IPS-NIHi7 (cell line): ENCODE measurements at regions not wholly inside any gene's neighbourhood (a gene's known extent, or its start where the extent isn't known, plus 50 kb on each side); places are given as distances from the start of the nearest gene placed in this dataset.

Source experiments
- DNase-seq: peaks from one replicate; pipeline ENCODE4 v3.0.0; 2012; ENCODE audit warnings: mixed read lengths; ENCODE audit errors: extremely low spot score

DNA sequence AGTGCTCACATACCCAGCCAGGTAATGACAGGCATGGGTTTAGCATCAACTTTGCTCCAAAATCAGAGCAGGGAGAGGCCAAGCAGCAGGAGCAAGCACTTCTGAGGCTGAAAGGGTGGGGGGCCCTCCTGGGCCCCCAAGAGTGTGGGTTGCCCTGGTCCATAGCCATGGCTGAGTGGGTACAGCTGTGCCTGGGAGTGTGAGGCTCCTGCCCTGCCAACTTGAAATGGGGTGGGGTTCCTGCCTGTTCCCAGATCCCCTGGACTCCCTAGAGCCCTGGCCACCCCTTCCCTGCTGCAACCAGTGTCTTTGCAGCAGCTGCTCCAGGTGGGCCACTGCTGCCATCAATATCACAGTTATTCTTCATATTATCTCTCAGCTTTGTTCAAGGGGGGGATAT lies 1224.2 kb upstream of the GJE1 start:
- DNase-seq = no peak

DNA sequence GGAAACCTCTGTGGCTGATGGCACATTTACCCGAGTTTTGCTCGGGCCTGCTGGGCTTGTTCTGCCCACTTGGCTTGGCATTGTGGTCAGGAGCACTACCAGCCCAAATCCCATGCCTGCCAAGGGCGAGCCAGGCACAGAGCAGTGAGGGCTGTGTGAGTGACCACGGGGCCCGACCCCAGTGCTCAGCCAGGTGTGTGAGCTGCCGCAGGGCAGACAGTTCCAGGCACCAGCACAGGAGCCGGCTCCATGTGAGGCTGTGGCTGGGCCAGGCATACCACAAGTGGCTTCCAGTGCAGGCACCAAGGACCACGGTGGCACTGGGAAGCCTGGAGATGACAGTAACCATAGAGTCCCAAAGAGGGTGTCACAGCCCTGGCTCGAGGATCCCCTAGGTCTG lies 1225.5 kb upstream of the GJE1 start:
- no peak for DNase-seq

GRCh38 chr6:140905724-140906123 lies 1227.0 kb upstream of the GJE1 start:
- DNase-seq = no peak

- no peak for DNase-seq
These were observed 1227.7 kb upstream of the GJE1 start for GRCh38 chr6:140905050-140905449.

DNA sequence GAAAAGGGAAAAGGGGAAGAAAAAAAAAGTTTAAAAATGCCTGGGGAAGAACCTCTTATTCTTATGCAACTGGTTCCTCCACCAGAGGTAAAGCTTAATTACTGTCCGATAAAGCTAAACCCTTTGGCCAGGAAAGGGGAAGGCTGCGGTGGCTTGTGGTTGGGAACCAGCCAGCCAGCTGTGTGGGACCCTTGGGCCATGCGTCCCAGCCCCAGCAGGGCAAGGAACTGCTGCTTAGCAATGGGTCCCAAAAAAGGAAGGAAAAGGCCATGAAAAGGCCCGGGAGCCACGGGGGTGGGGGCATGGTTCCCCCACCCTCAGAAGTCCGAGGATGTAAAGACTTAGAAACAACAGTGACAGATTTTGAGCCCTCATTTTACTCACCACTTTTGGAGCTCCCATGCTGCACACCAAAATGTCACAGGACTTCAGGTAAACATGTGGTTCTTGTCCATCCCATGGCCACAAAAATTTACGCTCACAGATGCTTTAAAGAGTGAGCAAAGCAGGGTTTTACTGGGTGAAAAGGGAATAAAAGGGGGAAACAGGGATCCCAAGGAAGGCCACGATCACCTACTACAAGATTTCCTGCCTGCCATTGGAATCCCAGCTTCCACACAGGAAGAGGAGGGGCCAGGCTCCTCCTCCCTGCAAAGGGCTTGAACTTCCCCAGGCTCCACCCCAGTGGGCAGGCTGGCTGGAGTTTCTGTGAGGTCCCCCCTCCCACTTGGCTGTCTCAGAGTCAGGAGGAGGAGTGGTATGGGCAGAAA lies 1234.7 kb upstream of the GJE1 start:
- DNase-seq = no peak

- DNase-seq = no peak
These were observed 1235.4 kb upstream of the GJE1 start for GRCh38 chr6:140897349-140897748.

DNA sequence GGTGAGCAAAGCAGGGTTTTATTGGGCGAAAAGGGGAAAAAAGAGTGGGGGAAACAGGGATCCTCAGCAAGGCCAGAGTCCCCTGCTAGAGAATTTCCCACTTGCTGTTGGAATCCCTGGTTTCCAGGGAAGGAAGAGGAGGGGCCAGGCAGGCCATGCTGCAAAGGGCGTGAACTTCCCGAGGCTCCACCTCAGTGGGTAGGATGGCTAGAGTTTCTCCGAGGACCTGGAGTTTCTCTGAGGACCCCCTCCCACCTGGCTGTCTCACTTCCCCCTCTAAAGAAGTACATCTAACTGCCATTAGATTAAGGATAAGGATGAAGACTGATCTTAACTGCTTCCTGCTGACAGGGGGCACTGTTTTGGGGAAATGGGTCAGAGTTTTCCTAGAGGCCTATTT lies 1239.3 kb upstream of the GJE1 start:
- DNase-seq = peak; percentile 5

DNA sequence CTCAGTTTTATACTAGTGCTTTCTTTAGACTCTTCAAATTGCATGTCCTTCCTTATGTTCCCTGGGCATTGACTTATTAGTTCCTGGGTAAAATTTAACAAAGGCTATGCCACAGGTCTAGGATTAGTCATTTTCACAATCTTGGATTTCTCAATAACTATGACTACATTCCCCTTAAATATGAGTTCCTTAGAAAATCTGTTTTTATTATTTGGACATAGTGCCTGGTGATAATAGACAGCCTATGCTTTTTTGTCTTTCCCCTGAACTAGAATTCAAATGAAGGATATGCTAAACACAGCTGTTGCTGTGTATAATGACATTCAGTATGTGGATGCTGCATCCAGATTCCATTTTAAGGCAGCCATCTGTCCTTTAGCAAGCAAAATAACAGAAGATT lies 1252.8 kb upstream of the GJE1 start:
- no peak for DNase-seq

DNA sequence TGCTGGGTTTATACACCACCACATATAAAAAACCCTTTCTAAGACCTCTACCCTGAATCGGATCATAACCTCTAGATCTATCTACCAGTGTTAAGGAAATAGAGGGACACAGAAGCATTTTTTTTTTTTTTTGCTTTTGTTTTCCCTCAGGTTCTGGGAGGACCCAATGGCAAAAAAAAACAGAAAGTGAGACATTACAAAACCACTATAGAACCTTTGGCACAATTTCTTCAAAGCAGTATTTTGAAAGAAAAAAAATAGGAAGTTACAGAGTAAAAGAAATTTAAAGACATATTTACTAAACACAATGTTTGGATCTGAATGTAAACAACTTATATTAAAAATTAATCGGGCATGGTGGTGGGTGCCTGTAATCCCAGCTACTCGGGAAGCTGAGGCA lies 1258.7 kb upstream of the GJE1 start:
- no peak for DNase-seq

- DNase-seq = no peak
These were observed 1259.8 kb upstream of the GJE1 start for GRCh38 chr6:140872885-140873284.

DNA sequence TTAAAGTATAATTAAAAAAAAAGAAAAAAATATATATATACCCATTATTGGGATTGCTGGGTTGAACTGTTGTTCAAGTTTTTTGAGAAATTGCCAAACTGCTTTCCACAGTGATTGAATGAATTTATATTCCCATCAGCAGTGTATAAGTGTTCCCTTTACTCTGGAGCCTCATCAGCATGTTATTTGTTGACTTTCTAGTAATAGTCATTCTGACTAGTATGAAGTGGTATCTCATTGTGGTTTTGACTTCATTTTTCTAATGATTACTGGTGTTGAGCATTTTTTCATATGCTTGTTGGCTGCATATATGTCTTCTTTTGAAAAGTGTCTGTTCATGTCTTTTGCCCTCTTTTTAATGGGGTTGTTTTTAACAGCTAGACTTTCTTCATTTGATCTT lies 1260.8 kb upstream of the GJE1 start:
- no peak for DNase-seq

- no peak for DNase-seq
These were observed 1265.4 kb upstream of the GJE1 start for GRCh38 chr6:140867336-140867735.

GRCh38 chr6:140858381-140858971 lies 1274.2 kb upstream of the GJE1 start:
- DNase-seq = no peak

GRCh38 chr6:140857739-140858380 lies 1274.9 kb upstream of the GJE1 start:
- DNase-seq = no peak

GRCh38 chr6:140855520-140855919 lies 1277.2 kb upstream of the GJE1 start:
- DNase-seq = no peak

GRCh38 chr6:140854318-140854717 lies 1278.4 kb upstream of the GJE1 start:
- DNase-seq = no peak

DNA sequence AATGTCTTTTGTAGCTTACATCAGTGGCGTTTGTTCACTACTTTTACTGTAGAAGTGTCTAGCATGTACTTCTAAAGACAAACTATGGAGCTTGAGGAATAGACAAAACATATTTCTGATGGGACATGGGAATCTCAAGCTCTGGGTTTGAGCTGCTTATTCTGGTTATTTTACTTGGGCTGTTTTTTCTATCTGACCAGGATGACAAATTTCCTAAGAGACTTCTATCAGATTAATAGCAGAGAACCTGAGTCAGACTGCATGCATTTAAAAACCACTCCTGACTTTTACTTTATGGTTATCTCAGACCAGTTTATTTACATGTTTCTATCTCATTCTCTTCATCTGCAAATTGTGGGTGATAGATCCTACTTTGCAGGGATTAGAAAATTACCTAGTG lies 1282.3 kb upstream of the GJE1 start:
- no peak for DNase-seq

DNA sequence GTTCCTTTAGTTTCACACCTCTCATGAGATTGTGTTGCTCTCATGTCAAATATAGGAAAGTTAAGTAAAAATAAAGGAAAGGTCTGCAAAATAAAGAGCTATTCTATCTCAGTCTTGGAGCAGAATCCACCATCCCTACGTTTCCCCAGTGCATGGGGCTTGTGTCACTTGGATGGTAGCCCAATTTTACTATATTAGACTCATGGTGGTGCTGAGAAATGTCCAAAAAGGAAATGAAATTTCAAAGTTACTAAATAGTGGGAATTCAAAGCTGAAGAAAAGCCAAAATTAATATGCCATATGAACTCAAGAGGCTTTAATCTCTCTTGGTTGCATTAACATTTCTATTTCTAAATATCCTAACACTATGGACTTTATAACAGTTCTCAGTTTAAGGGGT lies 1283.3 kb upstream of the GJE1 start:
- no peak for DNase-seq

DNA sequence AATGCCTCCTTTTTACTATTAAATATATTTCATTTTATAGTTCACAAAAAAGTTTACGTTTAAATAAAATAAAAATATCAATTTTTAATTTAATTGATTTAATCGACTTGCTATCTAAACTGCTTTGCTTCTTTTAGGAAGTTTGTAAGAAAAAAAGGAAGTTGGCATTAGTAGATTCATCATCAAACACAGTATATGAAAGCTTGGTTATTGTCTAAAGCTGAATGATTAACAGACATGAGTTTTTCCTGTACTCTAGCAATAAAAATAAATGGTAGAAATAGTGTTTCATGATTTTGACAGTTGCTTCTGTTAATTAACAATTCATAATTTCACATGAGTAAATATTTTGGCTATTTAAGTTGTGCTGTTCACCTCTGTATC lies 1285.5 kb upstream of the GJE1 start:
- no peak for DNase-seq

DNA sequence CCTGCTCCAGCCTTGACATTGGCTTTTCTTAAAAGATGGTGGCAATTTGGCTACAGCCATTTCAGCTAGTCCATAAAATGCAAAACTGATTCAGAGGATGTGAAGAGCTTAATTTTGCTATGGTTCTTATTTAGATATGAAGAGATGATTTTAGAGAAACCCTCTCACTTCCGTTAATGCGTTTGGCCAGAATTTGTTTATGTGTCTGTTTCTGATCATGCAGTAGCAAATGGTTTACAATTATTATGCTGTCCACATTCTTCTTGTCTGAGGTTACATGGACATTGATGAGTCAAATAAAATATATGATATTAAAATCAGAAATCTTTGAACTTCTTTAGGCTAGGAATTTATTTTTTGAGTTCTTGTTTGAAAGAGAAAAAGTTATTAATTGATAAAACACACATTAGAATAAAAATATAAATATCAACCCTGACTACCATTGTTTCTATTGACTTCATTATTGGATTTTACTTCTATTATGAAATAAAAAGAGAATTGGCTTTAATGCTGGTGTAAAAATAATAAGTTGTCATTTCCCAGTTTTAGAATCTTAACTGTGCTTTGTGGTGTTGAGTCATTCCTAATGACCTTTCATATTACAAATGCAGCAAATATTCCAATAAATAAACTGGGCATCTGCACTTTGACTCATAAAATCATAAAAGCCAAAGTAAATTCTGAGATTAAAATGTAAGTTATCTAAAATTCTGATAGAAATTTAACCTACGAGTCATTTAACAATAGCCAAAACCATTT lies 1286.0 kb upstream of the GJE1 start:
- no peak for DNase-seq

DNA sequence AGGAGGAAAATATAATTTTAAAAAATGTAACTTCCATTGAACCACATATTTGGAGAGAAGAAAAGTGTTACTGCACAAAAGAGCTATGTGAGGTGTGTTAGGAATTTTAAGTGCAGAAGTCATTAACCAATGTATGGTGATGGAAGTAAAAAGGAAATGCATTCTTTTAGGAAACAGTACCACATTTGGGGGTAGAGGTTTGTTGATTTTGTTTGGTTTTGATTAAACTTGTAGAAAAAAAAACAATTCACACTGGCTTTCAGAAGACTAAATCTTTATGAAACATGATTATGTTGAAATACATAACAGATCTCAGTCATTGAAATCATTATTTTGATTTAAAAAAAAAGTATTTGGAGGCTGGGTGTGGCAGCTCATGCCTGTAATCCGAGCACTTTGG lies 1287.0 kb upstream of the GJE1 start:
- no peak for DNase-seq

GRCh38 chr6:140844167-140844566 lies 1288.6 kb upstream of the GJE1 start:
- no peak for DNase-seq

DNA sequence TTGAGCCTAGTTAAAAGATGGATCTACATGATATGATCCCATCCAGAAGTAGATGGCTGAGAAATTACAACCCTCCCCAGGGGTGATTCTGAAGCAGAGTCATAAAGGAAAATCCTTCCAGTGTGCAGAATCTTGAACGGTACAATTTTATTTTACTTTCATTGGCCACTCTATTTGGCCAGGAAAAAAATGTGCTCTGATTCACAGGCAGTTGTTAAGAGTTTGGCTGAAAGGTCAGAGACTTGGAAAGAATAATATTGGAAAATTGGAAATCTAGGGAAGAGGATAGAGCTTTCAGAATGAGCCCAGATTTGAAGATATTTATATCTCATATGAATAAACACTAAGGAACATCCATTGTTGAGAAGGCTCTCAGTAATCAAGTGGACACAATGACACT lies 1299.3 kb upstream of the GJE1 start:
- no peak for DNase-seq
